ENCODE measurements at regions not wholly inside any gene's neighbourhood (a gene's known extent, or its start where the extent isn't known, plus 50 kb on each side); places are given as distances from the start of the nearest gene placed in this dataset.
"Not testable (repeated sequence)": the region's sequence is repeated elsewhere in the genome, so short reads cannot be mapped to it uniquely, and the experiment has no call there.

DNA sequence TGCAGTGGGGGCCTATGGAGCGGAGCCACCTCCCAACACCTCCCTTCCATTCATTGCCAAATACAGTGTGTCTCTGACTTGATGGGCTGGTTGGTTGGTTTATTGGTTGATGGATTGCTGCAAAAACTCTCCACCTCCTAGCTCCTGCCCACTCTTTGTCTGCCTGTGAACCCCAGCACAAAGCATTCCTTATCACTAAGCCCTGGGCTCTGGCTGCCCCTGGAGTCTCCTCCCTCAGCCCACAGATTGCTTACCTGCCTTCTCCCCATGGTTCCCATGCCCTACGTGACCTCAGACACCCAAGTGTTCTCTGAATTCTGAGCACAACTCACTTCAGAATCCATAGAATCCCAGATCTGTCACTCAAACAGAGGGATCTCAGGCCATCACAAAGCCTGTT lies 139.1 kb upstream of the TPM1 start:
- peak; percentile 54 for DNase-seq

DNA sequence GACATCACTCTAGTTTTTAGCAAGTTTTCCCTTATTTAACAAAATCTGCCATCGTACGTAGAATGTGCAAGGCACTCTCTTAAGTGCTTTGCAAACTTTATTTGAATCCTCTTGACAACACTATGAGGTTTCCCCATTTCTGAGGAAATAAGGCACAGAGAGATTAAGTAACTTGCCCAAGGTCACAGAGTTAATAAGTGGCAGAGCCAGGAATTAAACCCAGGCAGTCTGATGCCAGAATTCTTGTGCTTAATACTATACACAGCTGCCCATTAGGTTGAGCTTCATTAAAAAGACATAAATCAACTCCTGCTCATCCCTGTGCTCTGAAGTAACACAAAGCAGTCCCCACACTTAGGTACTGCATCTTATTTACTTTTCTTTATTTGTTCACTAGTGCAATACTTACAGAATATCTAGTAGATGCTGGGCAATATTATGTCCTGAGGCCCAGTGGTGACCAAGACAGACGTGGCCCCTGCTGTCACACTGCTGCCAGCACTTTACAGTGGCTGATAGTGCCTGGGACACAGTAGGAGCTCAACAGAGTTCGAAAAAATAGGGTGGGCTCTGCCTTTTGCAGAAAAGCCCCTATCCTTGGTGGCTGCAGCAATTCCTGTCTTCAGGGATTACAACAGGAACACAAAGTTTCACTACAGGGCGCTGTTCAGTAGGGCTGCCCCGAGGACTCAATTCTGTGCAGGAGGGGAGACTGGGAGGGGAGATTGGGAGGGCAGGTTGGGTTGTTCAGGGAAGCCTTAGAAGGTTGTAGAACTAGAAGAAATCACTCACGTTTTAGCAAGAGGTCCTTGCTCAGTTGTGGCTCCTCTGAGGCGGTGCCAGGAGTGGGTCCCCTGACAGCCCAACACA lies 138.3 kb upstream of the TPM1 start:
- DNase-seq: no peak

DNA sequence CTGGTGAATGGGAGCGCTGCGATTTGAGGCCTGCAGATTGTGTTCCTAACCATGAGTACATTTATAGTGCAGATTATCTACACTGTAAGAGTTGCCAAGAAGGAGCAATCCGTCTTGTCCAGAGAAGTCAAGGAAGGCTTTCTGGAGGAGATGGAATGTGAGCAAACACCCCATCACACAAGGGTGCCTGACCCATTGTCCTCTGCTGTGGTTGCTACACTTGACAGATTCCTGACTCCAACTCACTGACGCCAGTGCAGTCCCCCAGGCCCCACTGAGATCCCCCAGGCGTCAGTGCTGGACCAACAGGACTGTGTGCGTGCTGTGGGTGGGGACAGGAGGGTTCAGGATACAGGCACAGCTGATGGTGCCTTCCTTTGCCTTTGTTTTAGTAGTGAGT lies 135.9 kb upstream of the TPM1 start:
- no peak for DNase-seq

DNA sequence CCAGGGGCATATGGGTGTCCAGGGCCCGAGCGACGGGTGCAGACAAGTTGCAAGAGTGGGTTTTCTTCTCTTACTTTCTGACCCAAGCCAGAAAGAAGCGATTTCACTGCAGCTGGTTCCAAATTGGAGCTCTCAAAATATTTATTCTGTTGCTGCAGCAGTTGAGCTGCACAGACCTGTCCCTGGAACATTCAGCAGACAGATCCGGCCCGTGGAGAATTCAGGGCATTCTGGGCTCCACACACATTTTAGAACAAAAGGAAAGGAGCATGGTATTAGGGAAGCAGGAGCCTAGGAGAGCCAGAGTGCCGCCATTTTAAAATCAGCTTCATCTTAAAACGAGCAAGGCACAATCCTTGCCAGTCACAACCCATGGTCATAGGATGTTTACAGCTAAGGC lies 135.3 kb upstream of the TPM1 start:
- DNase-seq: no peak

DNA sequence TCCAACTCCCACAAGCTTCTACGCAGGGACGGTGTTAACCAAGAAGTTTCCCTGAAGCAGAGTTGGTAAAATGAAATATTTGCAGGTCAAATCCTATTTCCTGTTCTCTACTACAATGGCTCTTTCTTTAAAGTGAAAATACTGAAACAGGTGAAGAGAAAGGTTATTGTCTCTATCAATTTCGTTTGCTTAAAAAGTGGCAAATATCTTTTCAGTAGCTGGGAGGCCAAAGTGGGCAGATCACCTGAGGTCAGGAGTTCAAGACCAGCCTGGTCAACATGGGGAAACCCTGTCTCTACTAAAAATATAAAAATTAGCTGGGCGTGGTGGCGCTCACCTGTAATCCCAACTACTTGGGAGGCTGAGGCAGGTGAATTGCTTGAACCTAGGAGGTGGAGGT lies 134.2 kb upstream of the TPM1 start:
- not testable (repeated sequence) for DNase-seq

DNA sequence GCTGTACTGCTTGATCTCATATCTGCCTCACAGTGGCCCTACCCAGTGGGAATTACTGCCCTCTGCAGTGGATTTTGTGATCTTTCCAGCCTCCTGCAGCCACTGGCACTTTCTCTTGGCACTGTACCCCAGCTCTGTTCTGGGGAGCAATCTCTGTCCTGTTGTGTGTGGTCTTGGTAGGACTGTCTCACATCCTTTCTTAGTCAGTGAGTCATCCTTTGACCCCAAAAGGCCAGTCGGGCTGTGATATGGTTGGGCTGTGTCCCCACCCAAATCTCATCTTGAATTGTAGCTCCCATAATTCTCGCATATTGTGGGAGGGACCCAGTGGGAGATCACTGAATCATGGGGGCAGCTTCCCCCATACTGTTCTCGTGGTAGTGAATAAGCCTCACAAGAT lies 133.3 kb upstream of the TPM1 start:
- DNase-seq: no peak

DNA sequence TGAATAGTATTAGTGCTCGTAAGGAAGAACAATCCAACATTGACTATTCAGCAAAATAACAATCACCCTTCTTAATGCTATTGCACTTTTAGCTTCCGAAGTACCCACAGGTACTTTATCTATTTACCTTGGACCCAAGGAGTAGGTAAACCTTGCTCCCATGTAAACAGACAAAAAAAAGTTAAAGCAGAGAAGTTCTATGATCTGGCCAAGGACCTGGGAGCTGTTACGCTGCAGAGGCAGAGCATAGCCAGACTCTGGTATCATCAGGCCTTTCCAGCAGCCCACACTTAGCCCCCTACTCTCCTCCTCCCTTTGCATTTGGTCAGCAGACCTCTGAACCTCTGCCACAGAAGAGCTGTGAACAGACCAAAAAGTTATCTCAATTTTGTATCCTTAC lies 130.3 kb upstream of the TPM1 start:
- DNase-seq: no peak

DNA sequence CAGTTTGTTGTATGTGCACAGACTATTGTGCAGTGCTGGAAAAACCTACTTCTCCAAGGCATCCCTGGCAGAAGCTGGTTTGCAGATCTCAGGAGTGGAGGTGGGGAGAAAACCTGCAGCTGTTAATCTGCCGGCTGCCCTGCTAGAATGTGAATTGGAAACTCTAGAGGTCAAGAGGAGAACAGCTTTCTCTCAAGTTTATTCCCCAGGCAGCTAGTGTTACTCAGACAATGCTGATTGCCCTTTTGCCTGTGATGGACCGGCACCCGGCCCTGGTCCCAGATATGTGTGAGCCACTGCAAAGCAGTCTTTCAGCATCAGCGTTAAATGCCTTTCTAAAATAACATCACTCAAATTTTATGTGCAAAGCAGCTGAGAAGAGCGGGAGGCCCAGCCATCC lies 129.7 kb upstream of the TPM1 start:
- DNase-seq: no peak

DNA sequence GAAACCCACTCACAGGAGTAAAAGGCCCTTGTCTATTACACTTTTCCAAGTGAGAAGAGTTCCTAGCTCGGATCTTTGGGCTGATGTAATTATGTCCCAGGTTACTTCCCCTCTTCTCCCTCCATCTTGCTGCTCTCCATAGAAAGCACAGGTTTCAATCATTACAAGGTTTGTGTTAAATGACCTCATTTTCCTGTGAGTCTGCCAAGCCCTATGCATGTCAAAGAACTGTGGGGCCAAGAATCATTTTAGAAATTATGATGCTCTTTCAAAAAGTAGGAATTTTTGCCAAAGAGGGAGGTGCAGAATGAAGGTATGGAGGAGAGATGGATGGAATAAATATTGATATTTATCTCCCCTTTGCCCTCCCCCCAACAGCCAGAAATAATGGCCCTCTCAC lies 129.3 kb upstream of the TPM1 start:
- no peak for DNase-seq

DNA sequence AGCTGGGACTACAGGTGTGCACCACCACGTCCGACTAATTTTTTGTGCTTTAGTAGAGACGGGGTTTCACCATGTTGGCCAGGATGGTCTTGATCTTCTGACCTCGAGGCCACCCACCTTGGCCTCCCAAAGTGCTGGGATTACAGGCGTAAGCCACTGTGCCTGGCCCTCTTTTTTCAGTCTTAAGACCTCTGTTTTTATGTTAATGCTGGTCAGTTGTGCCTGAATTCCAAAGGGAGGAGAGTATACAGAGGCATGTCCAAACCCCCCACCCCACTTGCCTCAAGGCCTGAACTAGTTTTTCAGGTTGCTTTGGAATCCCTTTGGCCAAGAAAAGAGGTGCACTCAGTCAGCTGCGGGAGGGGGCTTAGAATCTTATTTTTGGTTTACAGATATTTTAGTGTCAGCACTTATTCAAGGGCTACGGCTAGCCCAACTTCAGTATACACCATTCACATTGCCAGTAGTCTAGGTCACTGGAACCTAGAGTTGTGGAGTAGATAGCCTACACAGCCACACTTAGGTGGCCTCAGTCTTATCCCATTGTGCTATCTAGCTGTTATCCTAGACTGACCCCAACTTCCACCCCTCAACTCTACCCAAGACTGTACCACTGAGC lies 128.0 kb upstream of the TPM1 start:
- DNase-seq: no peak

DNA sequence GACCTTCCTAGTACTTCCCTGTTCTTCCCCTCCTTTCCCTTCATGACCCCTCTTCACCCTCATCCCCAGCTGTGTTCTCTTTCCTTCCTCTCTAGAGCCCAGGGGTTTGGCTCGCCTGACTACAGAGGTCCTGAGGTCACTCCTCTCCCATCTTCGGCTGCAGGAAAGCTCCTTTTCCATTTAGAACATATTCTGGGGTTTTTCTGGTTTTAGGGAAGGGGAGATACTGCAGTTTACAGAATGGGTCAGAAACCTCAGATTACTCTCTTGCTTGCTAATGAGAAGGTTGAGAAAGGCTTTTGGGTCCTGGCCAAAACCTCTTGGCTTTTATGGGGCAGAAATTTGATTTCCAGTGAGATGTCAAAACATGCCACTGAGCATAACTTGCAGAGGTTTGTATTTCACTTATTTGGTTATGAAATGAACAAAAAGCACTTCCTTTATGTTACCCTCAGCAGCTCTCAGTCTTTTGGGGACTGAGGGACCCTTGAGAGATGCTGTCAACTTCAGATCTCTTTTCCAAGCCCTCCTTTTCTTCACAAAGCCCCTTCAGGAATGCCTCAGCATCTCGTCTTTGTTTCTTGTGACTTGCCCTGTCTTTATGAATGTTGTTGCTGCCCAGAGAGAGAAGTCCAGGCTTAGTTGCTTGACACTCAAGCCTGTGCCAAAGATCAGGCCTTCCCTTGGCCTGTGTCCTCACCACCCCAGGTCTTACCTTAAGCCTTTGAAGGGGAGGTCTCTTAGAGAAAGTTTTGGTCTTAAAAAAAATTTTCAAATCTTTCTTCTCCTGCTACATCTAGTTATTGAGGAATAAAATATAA lies 121.7 kb upstream of the TPM1 start:
- no peak for DNase-seq

DNA sequence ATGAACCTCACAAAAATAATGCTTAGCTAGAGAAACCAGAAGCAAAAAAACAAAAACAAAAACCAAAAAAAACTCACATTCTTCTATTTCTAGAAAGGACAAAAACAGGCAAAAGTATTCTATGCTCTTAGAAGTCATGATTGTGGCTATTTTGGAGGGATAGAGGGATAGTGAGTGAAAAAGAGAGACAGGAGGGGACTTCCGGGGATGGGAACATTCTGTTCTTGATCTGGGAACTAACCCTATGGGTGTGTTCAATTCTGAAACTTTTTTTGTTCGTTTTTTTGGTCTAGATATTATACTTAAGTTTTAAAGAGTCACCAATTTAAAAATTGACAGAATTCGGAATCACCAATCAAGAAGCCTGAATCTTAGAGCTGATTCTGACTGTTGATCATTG lies 120.0 kb upstream of the TPM1 start:
- DNase-seq: no peak

DNA sequence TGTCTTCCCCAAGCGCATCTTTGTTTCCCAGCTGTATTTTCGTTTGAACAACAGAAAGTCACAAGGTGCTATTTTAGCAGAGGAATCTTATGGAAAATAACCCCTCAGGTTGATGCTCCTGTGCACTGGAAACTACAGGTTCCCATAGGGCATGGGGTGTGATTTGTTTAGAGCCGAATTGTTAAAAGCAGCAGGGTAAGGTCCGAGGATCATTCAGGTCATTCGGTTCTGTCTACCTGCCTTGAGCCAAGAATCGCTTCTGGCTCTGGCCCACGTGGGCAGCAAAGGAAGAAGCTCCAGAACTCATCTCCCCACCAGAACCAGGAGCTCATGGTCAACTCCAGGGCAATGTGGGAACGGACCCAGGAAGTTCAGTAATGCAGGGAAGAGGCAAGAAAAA lies 116.7 kb upstream of the TPM1 start:
- DNase-seq: no peak

DNA sequence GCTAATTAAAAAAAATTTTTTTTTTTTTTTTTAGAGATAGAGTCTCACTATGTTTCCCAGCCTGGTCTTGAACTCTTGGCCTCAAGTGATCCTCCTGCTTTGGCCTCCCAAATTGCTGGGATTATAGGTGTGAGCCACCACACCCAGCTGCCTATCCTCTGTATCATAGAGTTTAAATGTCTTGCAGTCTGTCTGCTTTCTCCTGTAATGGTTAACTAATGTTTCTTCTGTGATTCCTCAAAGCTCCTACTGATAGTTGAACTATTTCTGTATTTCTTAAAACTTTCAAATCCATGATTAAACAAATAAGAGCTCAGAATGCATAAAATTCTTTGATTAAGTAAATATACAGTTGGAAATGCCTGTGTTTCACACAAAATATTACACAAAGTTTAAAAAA lies 115.4 kb upstream of the TPM1 start:
- DNase-seq: no peak

DNA sequence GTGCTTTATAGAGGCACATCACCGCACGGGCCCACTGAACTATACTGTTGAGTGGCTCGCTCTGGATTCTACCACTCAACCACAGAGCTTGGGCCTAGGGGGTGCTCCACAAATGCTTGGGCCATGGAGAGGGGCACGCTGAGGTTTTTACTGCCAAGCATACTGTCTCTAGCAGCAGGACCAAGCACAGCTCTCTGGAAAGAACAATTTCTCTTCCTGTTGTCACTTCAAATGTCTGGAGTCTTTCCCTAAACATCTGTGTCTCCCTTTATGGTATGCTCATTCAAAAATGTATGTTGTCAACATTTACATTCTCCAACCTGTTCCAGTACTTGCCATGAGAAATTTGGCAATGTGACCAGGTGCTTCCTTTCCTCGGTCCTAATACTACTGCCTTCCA lies 114.7 kb upstream of the TPM1 start:
- DNase-seq: no peak

DNA sequence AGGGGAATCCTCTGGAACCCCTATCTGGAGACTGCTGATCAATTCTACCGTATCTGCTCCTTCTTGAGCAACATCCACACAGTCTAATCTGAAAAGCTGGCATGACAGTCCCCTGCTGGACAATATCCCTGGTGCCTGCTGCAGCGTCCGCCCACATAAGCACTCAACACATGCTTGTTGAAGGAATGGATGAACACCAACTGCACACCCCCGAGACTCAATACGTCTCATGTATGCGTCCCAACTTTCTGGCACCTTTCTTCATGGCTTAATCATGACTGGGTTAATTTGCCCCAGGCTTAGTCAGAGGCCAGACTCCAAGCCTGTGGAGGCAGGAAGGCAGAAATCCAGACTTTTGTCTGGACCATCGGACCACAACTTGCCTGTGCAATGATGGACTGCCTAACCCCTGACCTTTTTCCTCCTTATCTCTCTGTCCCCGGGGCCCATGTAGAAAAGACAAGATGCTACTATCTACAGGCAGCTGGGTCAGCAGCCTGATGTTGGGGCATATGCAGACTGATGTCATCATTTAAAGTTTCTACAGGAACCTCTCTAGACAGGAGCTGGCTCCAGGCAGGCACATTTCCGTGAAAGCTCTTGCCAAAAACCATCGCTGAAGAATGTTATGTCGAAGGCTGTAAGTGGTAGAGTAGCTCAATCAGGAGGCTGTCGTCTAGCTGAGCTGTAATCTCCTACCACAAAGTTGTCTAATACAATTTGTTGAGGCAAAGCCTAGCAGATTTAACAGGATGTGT lies 114.1 kb upstream of the TPM1 start:
- peak; percentile 100 for DNase-seq

DNA sequence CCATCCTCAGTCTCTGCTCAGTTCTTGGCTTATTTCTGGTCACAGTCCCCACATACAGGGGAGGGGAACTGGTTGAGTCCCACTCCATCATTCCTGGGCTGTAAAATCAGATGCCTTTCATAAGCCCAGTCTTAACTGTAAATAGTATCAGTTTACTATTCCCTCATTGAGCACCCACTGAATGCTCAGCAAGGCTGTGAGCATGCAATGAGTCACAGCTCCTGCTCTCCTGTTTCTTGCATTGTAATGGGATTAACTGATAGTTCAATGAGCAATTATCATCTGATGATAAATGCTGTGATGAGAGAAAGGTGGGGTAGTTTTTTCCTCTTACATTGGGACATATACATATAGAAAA lies 113.6 kb upstream of the TPM1 start:
- peak; percentile 90 for DNase-seq

DNA sequence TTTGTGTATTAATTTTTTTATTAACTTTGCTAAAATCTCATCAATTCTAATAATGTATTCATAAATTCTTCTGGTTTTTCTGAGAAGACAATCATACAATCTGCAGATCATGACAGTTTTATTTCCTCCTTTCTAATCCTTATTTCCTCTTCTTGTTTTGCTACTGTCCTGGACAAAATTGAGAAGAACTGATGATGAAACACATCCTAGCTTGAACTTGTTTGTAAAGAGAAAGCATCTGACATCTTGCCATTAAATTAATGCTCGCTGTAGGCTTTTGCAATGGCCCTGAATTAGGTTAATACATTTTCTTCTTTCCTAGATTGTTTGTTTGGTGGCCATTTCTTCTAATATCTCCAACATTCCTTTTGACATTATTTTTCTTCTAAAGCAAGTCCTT lies 110.9 kb upstream of the TPM1 start:
- no peak for DNase-seq

DNA sequence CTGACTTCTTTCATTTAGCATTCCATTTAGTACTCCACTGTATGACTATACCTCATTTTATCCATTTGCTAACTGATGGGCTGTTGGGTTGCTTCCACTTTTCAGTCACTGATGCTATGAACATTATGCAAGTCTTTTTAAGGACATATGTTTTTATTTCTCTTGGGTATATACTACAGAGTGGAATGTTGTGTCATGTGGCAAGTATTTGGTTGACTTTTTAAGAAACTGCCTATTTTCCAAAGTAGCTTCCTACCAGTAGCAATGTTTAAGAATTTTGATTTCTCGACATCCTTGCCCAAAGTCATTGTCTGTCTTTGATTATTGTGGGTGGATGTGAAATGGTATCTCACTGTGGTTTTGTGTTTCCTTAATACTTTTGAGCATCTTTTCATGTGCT lies 110.1 kb upstream of the TPM1 start:
- peak; percentile 45 for DNase-seq

DNA sequence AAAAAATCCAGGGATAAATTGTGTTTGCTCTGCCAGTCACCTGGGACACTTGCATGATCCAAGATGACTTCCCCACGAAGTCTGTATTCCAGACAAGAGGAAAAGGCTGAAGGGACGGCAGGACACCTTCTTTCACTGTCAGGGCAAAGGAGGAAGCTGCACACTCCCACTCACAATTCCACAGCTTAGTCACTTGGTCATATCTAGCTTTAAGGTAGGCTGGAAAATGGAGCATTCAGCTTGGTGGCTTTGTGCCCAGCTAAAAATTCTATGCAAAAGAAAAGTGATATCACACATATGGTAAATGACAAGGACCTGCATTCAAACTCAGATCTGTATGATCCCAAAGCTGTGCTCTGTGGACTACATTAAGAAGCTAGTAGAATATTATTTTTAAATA lies 109.2 kb upstream of the TPM1 start:
- no peak for DNase-seq

DNA sequence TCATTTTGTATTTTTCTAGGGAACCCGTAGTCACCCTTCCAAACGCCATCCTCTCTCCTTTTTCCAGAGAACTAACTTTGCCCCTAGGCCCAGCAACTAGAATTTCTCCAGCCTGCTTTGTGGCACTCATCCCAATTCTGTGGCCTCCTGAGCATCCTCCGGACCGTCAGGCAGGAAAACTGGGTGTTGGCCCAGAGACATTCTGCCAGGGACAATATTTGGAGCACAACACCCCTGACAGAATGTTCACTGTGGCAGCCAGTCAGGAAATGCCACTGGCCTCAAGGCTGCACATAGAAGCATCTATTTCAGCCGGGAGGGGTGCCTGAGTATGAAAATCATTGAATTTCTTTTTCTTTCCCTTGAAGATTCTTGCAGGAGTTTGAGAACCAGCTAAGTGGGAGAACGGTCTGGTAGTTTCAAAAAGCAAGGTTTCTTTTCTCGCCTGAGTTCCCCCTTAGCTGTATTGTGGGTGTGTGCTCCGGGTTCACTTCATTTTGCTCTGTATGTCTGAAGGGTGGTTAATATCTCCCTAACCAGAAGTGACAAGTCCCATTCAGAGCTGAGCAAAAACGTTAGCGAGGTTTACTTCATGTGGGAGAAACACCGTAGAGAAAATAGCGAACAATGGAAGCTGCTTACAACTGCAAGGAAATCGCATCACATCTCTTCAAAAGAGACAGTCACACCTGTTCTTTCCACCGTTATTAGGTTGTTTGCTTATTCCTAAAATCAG lies 108.1 kb upstream of the TPM1 start:
- DNase-seq: no peak

DNA sequence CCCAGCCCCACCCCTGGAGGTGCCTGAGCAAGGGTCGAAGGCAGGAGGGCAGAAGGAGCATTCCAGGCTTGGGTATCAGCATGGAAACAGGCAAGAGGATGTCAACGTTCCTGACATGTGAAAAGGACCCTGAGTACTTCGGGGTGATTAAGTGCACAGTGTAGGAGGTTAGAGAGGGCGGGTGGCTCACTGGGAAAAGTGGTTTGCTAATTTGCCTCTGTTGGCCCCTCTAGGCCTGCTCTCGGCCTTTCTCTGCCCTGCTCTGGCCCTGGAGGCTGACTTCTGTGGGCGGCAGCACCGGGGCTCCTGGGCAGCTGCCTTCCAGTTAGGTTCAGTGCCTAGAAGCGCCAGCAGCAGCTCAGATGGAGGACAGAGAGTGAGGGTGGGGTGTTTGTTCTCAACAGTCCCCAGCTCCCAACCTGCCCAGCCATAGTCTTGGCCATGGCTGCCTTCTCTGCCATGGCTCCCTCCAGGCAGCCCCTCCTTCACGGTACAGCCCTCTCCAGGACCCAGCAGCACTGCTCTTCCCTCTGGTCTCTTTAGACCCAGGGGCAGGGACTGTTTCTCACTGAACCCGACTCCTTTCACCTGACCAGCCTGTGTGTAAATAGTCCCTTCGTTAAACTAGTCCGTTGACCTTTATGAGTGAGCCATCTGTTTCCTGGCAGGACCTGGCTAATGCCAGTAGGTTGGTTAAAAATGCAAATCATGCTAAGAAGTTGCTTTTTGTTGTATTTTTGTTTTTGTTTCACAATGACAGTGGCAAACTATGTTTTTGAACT lies 107.1 kb upstream of the TPM1 start:
- no peak for DNase-seq

All from NCI-H226 (cell line).